NB4 (cell line): ENCODE measurements at regions not wholly inside any gene's neighbourhood (a gene's known extent, or its start where the extent isn't known, plus 50 kb on each side); places are given as distances from the start of the nearest gene placed in this dataset.

Experiments
- DNase-seq: peaks from one replicate; pipeline ENCODE4 v3.0.0; 2010; ENCODE audit warnings: low read depth
- H3K4me3 ChIP-seq: one replicate; pipeline ENCODE4 v1.5.1; 2011; ENCODE audit warnings: mild to moderate bottlenecking, low read depth, low read length, moderate library complexity
- MYC ChIP-seq: IDR thresholded peaks from 2 replicates; pipeline ENCODE4 v1.6.1; 2011; ENCODE audit warnings: low read depth, low read length
- POLR2A ChIP-seq: IDR thresholded peaks from 2 replicates; pipeline ENCODE4 v1.6.1; 2011; ENCODE audit warnings: mild to moderate bottlenecking; ENCODE audit not compliant: insufficient read length; ENCODE audit errors: extremely low read depth
- TF ChIP-seq, protein P1 (sequence below): IDR thresholded peaks from one replicate; pipeline ENCODE4 v1.5.1; 2012; ENCODE audit warnings: low read depth, low read length
- TF ChIP-seq, protein P2 (sequence below): IDR thresholded peaks from 2 replicates; pipeline ENCODE4 v1.6.1; 2011; ENCODE audit warnings: low read depth, low read length

DNA sequence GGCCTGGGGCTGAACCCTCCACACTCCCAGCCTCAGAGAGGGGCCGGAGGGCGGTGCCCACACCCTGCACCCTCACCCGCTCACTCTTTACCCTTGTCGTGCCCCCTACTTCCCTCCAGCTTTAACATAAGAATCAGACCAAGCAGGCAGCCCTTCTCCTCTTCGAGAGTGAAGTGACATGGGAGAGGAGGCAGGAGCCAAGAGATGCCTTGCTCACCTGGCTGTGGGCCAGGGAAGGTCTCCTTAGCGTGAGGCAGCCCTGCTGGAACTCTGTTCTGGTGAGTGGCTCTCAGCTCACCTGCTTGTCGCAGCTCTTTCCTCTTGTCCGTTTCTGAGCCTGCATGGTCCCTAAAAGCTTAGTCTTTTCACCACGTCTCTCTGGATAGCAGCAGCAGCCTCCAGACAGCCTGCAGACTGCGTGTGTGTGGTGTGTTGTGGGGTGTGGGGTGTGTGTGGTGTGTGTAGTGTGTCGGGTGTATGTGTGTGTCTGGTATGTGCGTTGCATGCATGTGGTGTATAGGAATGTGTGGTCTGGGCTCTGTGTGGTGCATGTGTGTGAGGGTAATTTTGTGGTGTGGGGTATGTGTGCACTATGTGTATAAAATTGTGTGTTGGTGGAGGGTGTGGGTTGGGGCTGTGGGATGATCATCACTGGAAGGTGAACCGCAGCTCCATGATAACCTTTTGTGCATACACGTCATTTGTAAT is 86.7 kb downstream of the CCDC185 start:
- TF ChIP-seq, protein P1, sequence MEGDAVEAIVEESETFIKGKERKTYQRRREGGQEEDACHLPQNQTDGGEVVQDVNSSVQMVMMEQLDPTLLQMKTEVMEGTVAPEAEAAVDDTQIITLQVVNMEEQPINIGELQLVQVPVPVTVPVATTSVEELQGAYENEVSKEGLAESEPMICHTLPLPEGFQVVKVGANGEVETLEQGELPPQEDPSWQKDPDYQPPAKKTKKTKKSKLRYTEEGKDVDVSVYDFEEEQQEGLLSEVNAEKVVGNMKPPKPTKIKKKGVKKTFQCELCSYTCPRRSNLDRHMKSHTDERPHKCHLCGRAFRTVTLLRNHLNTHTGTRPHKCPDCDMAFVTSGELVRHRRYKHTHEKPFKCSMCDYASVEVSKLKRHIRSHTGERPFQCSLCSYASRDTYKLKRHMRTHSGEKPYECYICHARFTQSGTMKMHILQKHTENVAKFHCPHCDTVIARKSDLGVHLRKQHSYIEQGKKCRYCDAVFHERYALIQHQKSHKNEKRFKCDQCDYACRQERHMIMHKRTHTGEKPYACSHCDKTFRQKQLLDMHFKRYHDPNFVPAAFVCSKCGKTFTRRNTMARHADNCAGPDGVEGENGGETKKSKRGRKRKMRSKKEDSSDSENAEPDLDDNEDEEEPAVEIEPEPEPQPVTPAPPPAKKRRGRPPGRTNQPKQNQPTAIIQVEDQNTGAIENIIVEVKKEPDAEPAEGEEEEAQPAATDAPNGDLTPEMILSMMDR, result no peak
- TF ChIP-seq MYC (no peak), POLR2A (no peak)
- TF ChIP-seq, protein P2, sequence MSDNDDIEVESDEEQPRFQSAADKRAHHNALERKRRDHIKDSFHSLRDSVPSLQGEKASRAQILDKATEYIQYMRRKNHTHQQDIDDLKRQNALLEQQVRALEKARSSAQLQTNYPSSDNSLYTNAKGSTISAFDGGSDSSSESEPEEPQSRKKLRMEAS, result no peak
- no peak for DNase-seq
- no peak overlapping the region for H3K4me3 ChIP-seq

DNA sequence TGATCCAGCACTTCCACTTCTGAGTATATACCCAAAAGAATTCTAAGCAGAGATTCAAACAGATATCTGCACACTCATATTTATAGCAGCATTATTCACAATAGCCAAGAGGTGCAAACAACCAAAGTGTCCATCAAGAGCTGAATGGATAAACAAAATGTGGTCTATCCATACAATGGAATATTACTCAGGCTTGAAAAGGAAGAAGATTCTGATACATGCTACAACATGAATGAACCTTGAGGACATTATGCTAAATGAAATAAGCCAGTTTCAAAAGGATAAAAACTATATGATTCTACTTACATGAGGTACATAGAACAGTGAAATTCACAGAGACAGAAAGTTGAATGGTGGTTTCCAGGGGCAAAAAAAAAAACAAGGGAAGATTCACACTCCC is 88.9 kb downstream of the CCDC185 start:
- H3K4me3 ChIP-seq, result no peak overlapping the region

DNA sequence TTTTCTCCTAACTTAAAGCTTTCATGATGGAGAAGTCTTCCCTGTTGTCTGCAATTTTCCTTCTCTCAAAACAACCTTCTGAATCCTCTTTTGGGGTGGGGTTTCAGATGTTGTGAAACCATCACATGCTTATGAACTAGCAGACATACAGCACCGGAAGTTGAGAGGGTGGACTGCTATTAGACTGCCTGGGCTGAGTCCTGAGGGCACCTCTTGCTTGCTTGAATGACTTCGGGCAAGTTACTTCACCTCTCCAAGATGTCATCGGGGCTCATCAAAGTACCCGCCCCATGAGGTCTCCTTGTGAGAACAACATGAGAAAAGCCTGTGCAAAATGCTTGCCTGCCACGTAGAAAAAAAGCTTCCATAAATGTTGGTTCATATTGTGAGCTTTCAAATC is 89.6 kb downstream of the CCDC185 start:
- peak; percentile 23 for DNase-seq
- TF ChIP-seq POLR2A (no peak), MYC (no peak)
- TF ChIP-seq, protein P1, result no peak
- TF ChIP-seq, protein P2, result no peak
- H3K4me3 ChIP-seq, result no peak overlapping the region

More for the DNA sequence above, 88.9 kb downstream of the CCDC185 start:
- TF ChIP-seq POLR2A (no peak), MYC (no peak)
- TF ChIP-seq, protein P2, result no peak
- TF ChIP-seq, protein P1, result no peak
- no peak for DNase-seq

DNA sequence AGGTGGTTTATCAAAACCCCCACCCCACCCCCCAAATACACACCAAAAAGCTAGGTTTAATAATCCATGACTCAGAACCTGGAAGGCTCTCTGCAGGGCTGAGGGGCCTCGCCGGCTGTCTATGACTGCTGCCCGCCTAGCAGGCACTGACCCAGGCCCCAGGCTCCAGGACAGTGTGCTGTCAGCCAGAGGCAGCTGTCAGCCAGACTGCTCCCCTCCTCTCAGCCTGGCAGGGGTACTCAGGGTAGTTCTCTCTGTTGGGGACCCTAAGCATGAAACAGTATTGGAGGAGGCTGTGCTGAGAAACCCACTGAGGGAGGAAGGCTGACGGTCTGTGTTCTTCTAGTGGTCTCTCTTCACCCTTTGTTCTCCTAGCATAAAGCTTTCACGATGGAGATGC is 90.3 kb downstream of the CCDC185 start:
- DNase-seq, result no peak
- TF ChIP-seq, protein P1, result no peak
- TF ChIP-seq MYC (no peak), POLR2A (no peak)
- TF ChIP-seq, protein P2, result no peak
- no peak overlapping the region for H3K4me3 ChIP-seq

DNA sequence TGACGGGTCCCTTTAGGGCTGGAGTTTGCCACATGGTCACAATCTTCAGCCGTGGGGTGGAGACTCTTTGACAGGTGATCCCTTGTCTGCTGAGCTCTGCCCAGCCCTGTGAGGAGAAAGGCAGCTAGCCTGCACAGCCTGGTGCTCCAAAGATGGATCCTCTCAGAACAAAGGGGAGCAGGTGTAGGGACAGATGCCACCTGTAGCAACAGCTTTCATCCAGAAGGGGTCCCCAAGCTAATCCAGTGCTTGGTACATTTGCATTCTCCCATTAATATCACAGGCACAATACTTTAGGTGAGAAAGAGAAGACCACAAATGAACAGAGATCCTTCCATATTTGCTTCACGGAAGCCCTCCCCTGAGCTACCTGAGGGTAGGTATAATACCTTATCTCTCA is 93.2 kb downstream of the CCDC185 start:
- no peak for TF ChIP-seq POLR2A
- TF ChIP-seq, protein P1, result peak; percentile 16
- no peak for DNase-seq
- no peak overlapping the region for H3K4me3 ChIP-seq
